Glutamatergic neuron (in vitro differentiated cells): ENCODE measurements at regions not wholly inside any gene's neighbourhood (a gene's known extent, or its start where the extent isn't known, plus 50 kb on each side); places are given as distances from the start of the nearest gene placed in this dataset.

Experiments used
- DNase-seq: peaks from one replicate; pipeline ENCODE4 v3.0.0; 2022
- H3K27ac Mint-ChIP-seq: one replicate; pipeline ENCODE4 v1.8.0; 2020; ENCODE audit warnings: mild to moderate bottlenecking, mixed read lengths, inconsistent platforms; ENCODE audit not compliant: unreplicated experiment
- H3K27me3 Mint-ChIP-seq: one replicate; pipeline ENCODE4 v1.8.0; 2020; ENCODE audit warnings: mild to moderate bottlenecking, moderate library complexity, mixed read lengths, inconsistent platforms; ENCODE audit not compliant: unreplicated experiment
- H3K36me3 Mint-ChIP-seq: one replicate; pipeline ENCODE4 v1.8.0; 2020; ENCODE audit warnings: mild to moderate bottlenecking, mixed read lengths, inconsistent platforms; ENCODE audit not compliant: unreplicated experiment
- H3K4me1 Mint-ChIP-seq: one replicate; pipeline ENCODE4 v1.8.0; 2020; ENCODE audit warnings: mild to moderate bottlenecking, low read depth, mixed read lengths, inconsistent platforms; ENCODE audit not compliant: unreplicated experiment
- H3K4me3 Mint-ChIP-seq: one replicate; pipeline ENCODE4 v1.8.0; 2020; ENCODE audit warnings: mild to moderate bottlenecking, mixed read lengths, inconsistent platforms; ENCODE audit not compliant: unreplicated experiment
- H3K9me3 Mint-ChIP-seq: one replicate; pipeline ENCODE4 v1.8.0; 2020; ENCODE audit warnings: mild to moderate bottlenecking, moderate library complexity, mixed read lengths, inconsistent platforms; ENCODE audit not compliant: unreplicated experiment
- TF ChIP-seq, protein P1 (sequence below): fragments of 200-600 bp; sonication (generic); IDR thresholded peaks from one replicate; pipeline ENCODE4 v1.5.0; 2021; ENCODE audit not compliant: partially characterized antibody, unreplicated experiment

DNA sequence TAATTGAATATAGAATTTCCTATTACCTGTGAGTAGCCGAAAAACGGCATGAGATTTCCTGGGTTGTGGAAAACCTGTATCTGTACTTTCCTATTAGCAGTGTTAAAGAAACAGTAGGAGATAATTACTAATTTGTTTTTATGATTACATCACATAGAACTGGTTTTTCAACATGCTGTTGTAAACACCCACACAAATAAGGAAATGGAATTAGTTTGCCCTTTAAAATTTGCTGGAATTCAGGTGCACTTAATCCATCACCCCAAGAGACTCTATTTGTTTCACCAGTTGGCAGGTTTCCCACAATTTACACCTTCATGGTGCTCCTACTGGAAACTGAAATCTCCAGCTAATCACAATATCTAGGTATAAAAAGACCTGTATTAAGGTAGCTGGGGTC, 274.1 kb upstream of the SLC8A1 start:
- Mint-ChIP-seq H3K36me3 (no peaks in the 10 kb centered on the region), H3K9me3 (no peaks in the 10 kb centered on the region), H3K4me3 (no peak overlapping the region), H3K4me1 (no peaks in the 10 kb centered on the region), H3K27ac (no peak overlapping the region), H3K27me3 (no peaks in the 10 kb centered on the region)
- TF ChIP-seq, protein P1, sequence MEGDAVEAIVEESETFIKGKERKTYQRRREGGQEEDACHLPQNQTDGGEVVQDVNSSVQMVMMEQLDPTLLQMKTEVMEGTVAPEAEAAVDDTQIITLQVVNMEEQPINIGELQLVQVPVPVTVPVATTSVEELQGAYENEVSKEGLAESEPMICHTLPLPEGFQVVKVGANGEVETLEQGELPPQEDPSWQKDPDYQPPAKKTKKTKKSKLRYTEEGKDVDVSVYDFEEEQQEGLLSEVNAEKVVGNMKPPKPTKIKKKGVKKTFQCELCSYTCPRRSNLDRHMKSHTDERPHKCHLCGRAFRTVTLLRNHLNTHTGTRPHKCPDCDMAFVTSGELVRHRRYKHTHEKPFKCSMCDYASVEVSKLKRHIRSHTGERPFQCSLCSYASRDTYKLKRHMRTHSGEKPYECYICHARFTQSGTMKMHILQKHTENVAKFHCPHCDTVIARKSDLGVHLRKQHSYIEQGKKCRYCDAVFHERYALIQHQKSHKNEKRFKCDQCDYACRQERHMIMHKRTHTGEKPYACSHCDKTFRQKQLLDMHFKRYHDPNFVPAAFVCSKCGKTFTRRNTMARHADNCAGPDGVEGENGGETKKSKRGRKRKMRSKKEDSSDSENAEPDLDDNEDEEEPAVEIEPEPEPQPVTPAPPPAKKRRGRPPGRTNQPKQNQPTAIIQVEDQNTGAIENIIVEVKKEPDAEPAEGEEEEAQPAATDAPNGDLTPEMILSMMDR, result no peak
- no peak for DNase-seq

DNA sequence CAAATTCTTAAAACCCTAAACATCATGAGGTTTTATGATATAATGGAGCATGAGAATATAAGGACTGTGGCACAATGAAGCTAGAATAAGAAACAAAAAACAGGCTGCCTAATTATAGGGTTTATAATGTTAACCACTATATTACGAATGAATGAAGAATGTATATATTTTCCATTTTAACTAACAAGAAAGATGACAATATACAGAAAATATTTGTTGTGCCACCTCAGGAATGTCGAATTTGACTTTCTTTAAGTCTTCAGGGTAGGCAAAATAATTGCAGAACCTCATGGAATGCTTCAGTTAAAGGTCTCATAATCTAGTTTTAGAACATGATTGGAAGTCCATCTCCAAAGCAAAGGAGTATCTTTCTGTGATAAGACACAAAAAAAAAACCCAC, 282.9 kb upstream of the SLC8A1 start:
- H3K9me3 Mint-ChIP-seq, result no peaks in the 10 kb centered on the region
- H3K27me3 Mint-ChIP-seq, result no peaks in the 10 kb centered on the region
- H3K4me3 Mint-ChIP-seq, result no peak overlapping the region
- TF ChIP-seq, protein P1, result no peak
- DNase-seq, result no peak
- H3K36me3 Mint-ChIP-seq, result no peaks in the 10 kb centered on the region
- no peak overlapping the region for H3K27ac Mint-ChIP-seq
- H3K4me1 Mint-ChIP-seq, result no peaks in the 10 kb centered on the region

DNA sequence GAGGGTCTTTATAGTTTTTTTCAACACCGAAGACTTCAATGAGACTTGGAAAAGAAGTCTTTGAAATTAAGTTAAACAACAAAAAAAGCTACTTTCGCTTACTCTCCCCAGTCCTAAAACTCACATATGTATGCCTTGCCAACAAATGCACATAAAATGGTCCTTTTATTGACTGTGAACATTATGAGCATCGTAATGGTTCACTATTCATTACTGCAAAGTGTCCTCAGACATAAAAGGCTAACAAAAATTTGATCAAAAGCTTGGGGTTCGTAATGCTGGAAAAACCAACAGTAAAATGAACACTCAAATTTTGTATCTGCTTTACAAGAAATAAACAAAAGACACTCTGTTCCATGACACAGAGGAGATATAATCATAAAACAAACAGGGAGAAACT, 285.3 kb upstream of the SLC8A1 start:
- H3K27ac Mint-ChIP-seq, result no peak overlapping the region
- no peaks in the 10 kb centered on the region for H3K9me3 Mint-ChIP-seq
- TF ChIP-seq, protein P1, result no peak
- no peaks in the 10 kb centered on the region for H3K4me1 Mint-ChIP-seq
- H3K36me3 Mint-ChIP-seq, result no peaks in the 10 kb centered on the region
- H3K27me3 Mint-ChIP-seq, result no peaks in the 10 kb centered on the region
- no peak overlapping the region for H3K4me3 Mint-ChIP-seq
- no peak for DNase-seq

DNA sequence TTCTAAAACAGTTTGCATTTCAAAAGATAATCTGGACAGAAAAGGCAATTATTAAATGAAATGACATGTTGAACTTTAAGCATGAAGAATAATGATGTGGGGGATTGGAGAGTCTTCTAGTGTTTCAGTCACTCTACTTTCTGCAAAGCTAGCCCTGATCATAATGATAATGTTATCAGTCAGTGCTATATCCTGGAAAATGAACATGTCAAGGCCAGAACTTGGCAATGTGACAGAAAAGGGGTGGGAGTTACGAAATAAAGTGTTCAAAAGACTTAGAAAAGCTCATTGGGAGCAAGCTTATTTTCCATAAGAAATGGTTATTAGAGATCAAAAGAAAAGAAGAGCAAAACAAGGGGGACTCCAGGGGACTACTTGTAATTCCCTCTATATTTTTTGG, 288.5 kb upstream of the SLC8A1 start:
- H3K27me3 Mint-ChIP-seq, result no peaks in the 10 kb centered on the region
- TF ChIP-seq, protein P1, result no peak
- DNase-seq, result no peak
- H3K4me3 Mint-ChIP-seq, result no peak overlapping the region
- no peaks in the 10 kb centered on the region for H3K36me3 Mint-ChIP-seq
- H3K4me1 Mint-ChIP-seq, result no peaks in the 10 kb centered on the region
- no peaks in the 10 kb centered on the region for H3K9me3 Mint-ChIP-seq
- H3K27ac Mint-ChIP-seq, result no peak overlapping the region

DNA sequence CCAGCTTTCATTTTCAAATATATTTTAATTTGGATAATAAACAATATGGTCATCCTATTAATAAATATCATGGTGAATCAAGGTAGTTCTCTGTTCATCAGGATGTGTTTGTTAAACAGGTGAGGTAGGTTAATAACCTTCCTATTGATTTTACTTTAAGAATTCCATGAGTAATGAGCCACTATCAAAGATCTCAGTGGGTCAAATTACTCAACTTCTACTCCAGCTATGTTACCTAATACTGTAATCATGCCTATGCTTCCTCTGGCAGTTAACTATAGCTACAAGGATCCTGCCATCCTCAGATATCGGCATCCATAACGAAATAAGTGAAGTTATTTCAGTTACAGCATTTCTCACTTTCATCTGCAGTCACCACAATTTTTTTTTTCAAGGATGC, 289.6 kb upstream of the SLC8A1 start:
- Mint-ChIP-seq H3K27me3 (no peaks in the 10 kb centered on the region), H3K4me1 (no peaks in the 10 kb centered on the region), H3K36me3 (peaks cover 3% of the 10 kb centered on the region), H3K9me3 (no peaks in the 10 kb centered on the region), H3K4me3 (no peak overlapping the region), H3K27ac (no peak overlapping the region)
- DNase-seq, result no peak
- TF ChIP-seq, protein P1, result no peak
